Endodermal cell (in vitro differentiated cells): ENCODE measurements at regions not wholly inside any gene's neighbourhood (a gene's known extent, or its start where the extent isn't known, plus 50 kb on each side); places are given as distances from the start of the nearest gene placed in this dataset.
A peak's percentile ranks its signal among the peaks of the same experiment; 100 is the strongest.

Experiments used
- DNase-seq: peaks from one replicate; pipeline ENCODE4 v3.0.0-alpha.2; 2017
- H3K27ac ChIP-seq: 2 replicates; pipeline ENCODE4 v1.5.1; 2013; ENCODE audit warnings: mild to moderate bottlenecking, low read depth, low read length, moderate library complexity
- H3K27me3 ChIP-seq: 2 replicates; pipeline ENCODE4 v1.6.1; 2013; ENCODE audit warnings: mild to moderate bottlenecking, low read length, moderate library complexity; ENCODE audit not compliant: insufficient read depth, control insufficient read depth, poor library complexity, severe bottlenecking
- H3K36me3 ChIP-seq: 2 replicates; pipeline ENCODE4 v1.7.0; 2013; ENCODE audit warnings: mild to moderate bottlenecking, low read length, moderate library complexity; ENCODE audit not compliant: control insufficient read depth, insufficient read depth
- H3K4me1 ChIP-seq: one replicate; pipeline ENCODE4 v1.7.0; 2013; ENCODE audit warnings: low read length; ENCODE audit not compliant: control insufficient read depth, insufficient read depth
- H3K4me3 ChIP-seq: 2 replicates; pipeline ENCODE4 v1.5.1; 2013; ENCODE audit warnings: mild to moderate bottlenecking, low read length, moderate library complexity
- H3K9ac ChIP-seq: 2 replicates; pipeline ENCODE4 v1.6.1; 2013; ENCODE audit warnings: mild to moderate bottlenecking, low read length, moderate library complexity; ENCODE audit not compliant: poor library complexity, severe bottlenecking; ENCODE audit errors: extremely low read depth
- H3K9me3 ChIP-seq: 2 replicates; pipeline ENCODE4 v1.6.1; 2013; ENCODE audit warnings: mild to moderate bottlenecking, low read length, moderate library complexity; ENCODE audit not compliant: control insufficient read depth
- H3K27ac Mint-ChIP-seq: 2 replicates; pipeline ENCODE4 v1.8.0; 2020; ENCODE audit warnings: mixed read lengths
- H3K27me3 Mint-ChIP-seq: 2 replicates; pipeline ENCODE4 v1.8.0; 2021; ENCODE audit warnings: mild to moderate bottlenecking, mixed read lengths; ENCODE audit not compliant: insufficient read depth
- H3K36me3 Mint-ChIP-seq: 2 replicates; pipeline ENCODE4 v1.8.0; 2020; ENCODE audit warnings: low read depth, mixed read lengths
- H3K4me1 Mint-ChIP-seq: 2 replicates; pipeline ENCODE4 v1.8.0; 2020; ENCODE audit warnings: mixed read lengths
- H3K4me3 Mint-ChIP-seq: 2 replicates; pipeline ENCODE4 v1.8.0; 2020; ENCODE audit warnings: mild to moderate bottlenecking, moderate library complexity, mixed read lengths
- H3K9me3 Mint-ChIP-seq: 2 replicates; pipeline ENCODE4 v1.8.0; 2020; ENCODE audit warnings: mild to moderate bottlenecking, mixed read lengths
- CTCF ChIP-seq: fragments of 200-600 bp; sonication (generic); conservative IDR thresholded peaks from 2 replicates; pipeline ENCODE4 v1.5.0; 2021; ENCODE audit warnings: antibody characterized with exemption, mild to moderate bottlenecking
- WGBS, 2 experiments: methylation state at CpG; one replicate each; pipeline versions ENCODE4 v1.1.5 to v1.1.7; 2013; ENCODE audit warnings: missing lambda C conversion rate in 2 of 2, mixed read lengths in 1 of 2; ENCODE audit not compliant: insufficient coverage in 1 of 2, insufficient read length in 1 of 2; 5-methylcytosine and 5-hydroxymethylcytosine counted together

- TF ChIP-seq CTCF, result no peak
- Histone ChIP-seq H3K4me3 (no peak overlapping the region), H3K27ac (no peak overlapping the region), H3K9ac (no peak overlapping the region), H3K36me3 (no peaks in the 10 kb centered on the region), H3K4me1 (peaks cover 2% of the 10 kb centered on the region), H3K9me3 (no peaks in the 10 kb centered on the region), H3K27me3 (peaks cover 3% of the 10 kb centered on the region)
- H3K9me3 Mint-ChIP-seq, result no peaks in the 10 kb centered on the region
- no peak overlapping the region for H3K27ac Mint-ChIP-seq
- WGBS, 2 experiments, result 86 to 100% methylated on average over 1 to 2 of the region's 2 CpGs
- H3K27me3 Mint-ChIP-seq, result no peaks in the 10 kb centered on the region
- no peak overlapping the region for H3K4me3 Mint-ChIP-seq
- H3K36me3 Mint-ChIP-seq, result no peaks in the 10 kb centered on the region
- peaks cover 13% of the 10 kb centered on the region for H3K4me1 Mint-ChIP-seq
- no peak for DNase-seq
These were observed 356.4 kb upstream of the CCNH start for GRCh38 chr5:87769157-87769556.

GRCh38 chr5:87768190-87768589 is 355.5 kb upstream of the CCNH start:
- WGBS, 2 experiments, result 100% methylated on average over 1 of the region's 2 CpGs; no CpG with 5 or more reads in 1 of the 2 experiments
- H3K27me3 ChIP-seq, result peaks cover 12% of the 10 kb centered on the region
- Mint-ChIP-seq H3K9me3 (no peaks in the 10 kb centered on the region), H3K4me3 (no peak overlapping the region), H3K27ac (no peak overlapping the region), H3K4me1 (peaks cover 13% of the 10 kb centered on the region), H3K36me3 (no peaks in the 10 kb centered on the region), H3K27me3 (no peaks in the 10 kb centered on the region)
- no peak for DNase-seq
- TF ChIP-seq CTCF, result no peak
- no peak overlapping the region for H3K9ac ChIP-seq
- no peaks in the 10 kb centered on the region for H3K9me3 ChIP-seq
- no peak overlapping the region for H3K27ac ChIP-seq
- H3K4me3 ChIP-seq, result no peak overlapping the region
- peaks cover 2% of the 10 kb centered on the region for H3K4me1 ChIP-seq
- H3K36me3 ChIP-seq, result no peaks in the 10 kb centered on the region

- peaks cover 13% of the 10 kb centered on the region for H3K4me1 Mint-ChIP-seq
- H3K36me3 ChIP-seq, result no peaks in the 10 kb centered on the region
- H3K27ac Mint-ChIP-seq, result no peak overlapping the region
- TF ChIP-seq CTCF, result no peak
- H3K4me3 Mint-ChIP-seq, result no peak overlapping the region
- H3K27me3 ChIP-seq, result peaks cover 12% of the 10 kb centered on the region
- no peaks in the 10 kb centered on the region for H3K9me3 ChIP-seq
- peaks cover 2% of the 10 kb centered on the region for H3K27me3 Mint-ChIP-seq
- no peaks in the 10 kb centered on the region for H3K36me3 Mint-ChIP-seq
- H3K9me3 Mint-ChIP-seq, result no peaks in the 10 kb centered on the region
- no peak overlapping the region for H3K4me3 ChIP-seq
- H3K27ac ChIP-seq, result no peak overlapping the region
- H3K9ac ChIP-seq, result no peak overlapping the region
- peaks cover 2% of the 10 kb centered on the region for H3K4me1 ChIP-seq
- DNase-seq, result peak; percentile 65
- 41 to 100% methylated on average over 1 to 4 of the region's 5 CpGs for WGBS, 2 experiments
These were observed 352.3 kb upstream of the CCNH start for GRCh38 chr5:87765009-87765408.
